Activated T-helper 1 cell treated with anti-CD3 and anti-CD28 coated beads, Interleukin-12 subunit alpha, Interleukin-12 subunit beta, Interleukin-2, Interleukin-4 antibody, amounts not matched to agents 30 ng/mL and 10 ng/mL and 1 ng/mL, durations not matched to agents 14 hours and 24 hours and 36 hours (primary cell): ENCODE measurements at regions not wholly inside any gene's neighbourhood (a gene's known extent, or its start where the extent isn't known, plus 50 kb on each side); places are given as distances from the start of the nearest gene placed in this dataset.
"Not testable (repeated sequence)": the region's sequence is repeated elsewhere in the genome, so short reads cannot be mapped to it uniquely, and the experiment has no call there.

Experiments used
- DNase-seq: peaks from one replicate; pipeline ENCODE4 v3.0.0; 2021; ENCODE audit warnings: low spot score
- H3K27ac Mint-ChIP-seq: one replicate; pipeline ENCODE4 v1.8.0; 2021; ENCODE audit warnings: mild to moderate bottlenecking, mixed read lengths
- H3K27me3 Mint-ChIP-seq: one replicate; pipeline ENCODE4 v1.8.0; 2022; ENCODE audit warnings: mild to moderate bottlenecking, moderate library complexity, mixed read lengths; ENCODE audit not compliant: insufficient read depth
- H3K36me3 Mint-ChIP-seq: one replicate; pipeline ENCODE4 v1.8.0; 2021; ENCODE audit warnings: low read depth, mixed read lengths
- H3K4me1 Mint-ChIP-seq: one replicate; pipeline ENCODE4 v1.8.0; 2021; ENCODE audit warnings: low read depth, mixed read lengths
- H3K4me3 Mint-ChIP-seq: one replicate; pipeline ENCODE4 v1.8.0; 2021; ENCODE audit warnings: mild to moderate bottlenecking, moderate library complexity, mixed read lengths
- H3K9me3 Mint-ChIP-seq: one replicate; pipeline ENCODE4 v1.8.0; 2021; ENCODE audit warnings: mixed read lengths
- intact Hi-C: fragments of 100-400 bp; cut with micrococcal nuclease; formaldehyde crosslinking; loops from one replicate; pipeline ENCODE4 v1.15.1; 2024

GRCh38 chr5:62217095-62217494, 88.9 kb upstream of the KIF2A start:
- intact Hi-C loops: loop anchor here (5.0 kb wide), 1 partner anchor 560 kb away; no protein-coding TSS in a partner anchor

GRCh38 chr5:62218860-62219259, 87.1 kb upstream of the KIF2A start:
- not testable (repeated sequence) for H3K9me3 Mint-ChIP-seq, H3K27ac Mint-ChIP-seq, DNase-seq, H3K36me3 Mint-ChIP-seq, H3K4me1 Mint-ChIP-seq, H3K4me3 Mint-ChIP-seq
- peaks cover 12% of the 10 kb centered on the region for H3K27me3 Mint-ChIP-seq
- intact Hi-C loops: loop anchor here (5.0 kb wide), 1 partner anchor 558 kb away; no protein-coding TSS in a partner anchor

More at GRCh38 chr5:62217095-62217494, 88.9 kb upstream of the KIF2A start:
- not testable (repeated sequence) for H3K27ac Mint-ChIP-seq, H3K4me1 Mint-ChIP-seq, H3K9me3 Mint-ChIP-seq, H3K4me3 Mint-ChIP-seq, H3K36me3 Mint-ChIP-seq, DNase-seq
- peaks cover 17% of the 10 kb centered on the region for H3K27me3 Mint-ChIP-seq

- H3K9me3 Mint-ChIP-seq, H3K27me3 Mint-ChIP-seq, DNase-seq, H3K36me3 Mint-ChIP-seq, H3K27ac Mint-ChIP-seq, intact Hi-C loops, H3K4me3 Mint-ChIP-seq: not testable (repeated sequence)
- peaks cover 28% of the 10 kb centered on the region for H3K4me1 Mint-ChIP-seq
Observed at GRCh38 chr5:62221881-62222280, 84.1 kb upstream of the KIF2A start.

- intact Hi-C loops, H3K4me3 Mint-ChIP-seq, H3K36me3 Mint-ChIP-seq: not testable (repeated sequence)
Observed at GRCh38 chr5:62222305-62222704, 83.7 kb upstream of the KIF2A start.

GRCh38 chr5:62223312-62223670, 82.7 kb upstream of the KIF2A start:
- H3K36me3 Mint-ChIP-seq, H3K27me3 Mint-ChIP-seq, intact Hi-C loops, H3K27ac Mint-ChIP-seq: not testable (repeated sequence)
- Mint-ChIP-seq H3K4me1 (peaks cover 35% of the 10 kb centered on the region), H3K4me3 (peak overlapping the region; percentile 70), H3K9me3 (peaks cover 13% of the 10 kb centered on the region)
- DNase-seq: peak; percentile 69

More at GRCh38 chr5:62222305-62222704, 83.7 kb upstream of the KIF2A start:
- DNase-seq, H3K27ac Mint-ChIP-seq, H3K9me3 Mint-ChIP-seq, H3K27me3 Mint-ChIP-seq: not testable (repeated sequence)
- peaks cover 31% of the 10 kb centered on the region for H3K4me1 Mint-ChIP-seq

- H3K27ac Mint-ChIP-seq, H3K27me3 Mint-ChIP-seq, DNase-seq: not testable (repeated sequence)
- H3K4me1 Mint-ChIP-seq: peaks cover 51% of the 10 kb centered on the region
- peaks cover 11% of the 10 kb centered on the region for H3K36me3 Mint-ChIP-seq
- H3K9me3 Mint-ChIP-seq: peaks cover 22% of the 10 kb centered on the region
- H3K4me3 Mint-ChIP-seq: peak overlapping the region; percentile 59
- intact Hi-C loops: loop anchor here (1.0 kb wide), 4 partner anchors 60 to 178 kb away; partner anchors contain the start of gene DIMT1
Observed at GRCh38 chr5:62224987-62225601, 80.9 kb upstream of the KIF2A start.

GRCh38 chr5:62230876-62231388, 75.1 kb upstream of the KIF2A start:
- DNase-seq, H3K27me3 Mint-ChIP-seq, H3K27ac Mint-ChIP-seq, intact Hi-C loops, H3K4me3 Mint-ChIP-seq, H3K36me3 Mint-ChIP-seq: not testable (repeated sequence)
- peaks cover 60% of the 10 kb centered on the region for H3K4me1 Mint-ChIP-seq
- peaks cover 17% of the 10 kb centered on the region for H3K9me3 Mint-ChIP-seq

- DNase-seq: no peak
- peaks cover 58% of the 10 kb centered on the region for H3K4me1 Mint-ChIP-seq
- no peak overlapping the region for H3K4me3 Mint-ChIP-seq
- H3K9me3 Mint-ChIP-seq: peaks cover 17% of the 10 kb centered on the region
- no peaks in the 10 kb centered on the region for H3K27me3 Mint-ChIP-seq
- intact Hi-C loops: no loop called here
- peaks cover 5% of the 10 kb centered on the region for H3K36me3 Mint-ChIP-seq
- H3K27ac Mint-ChIP-seq: no peak overlapping the region
Observed at GRCh38 chr5:62231576-62231975, 74.4 kb upstream of the KIF2A start.

- H3K4me3 Mint-ChIP-seq, intact Hi-C loops, H3K27me3 Mint-ChIP-seq, H3K27ac Mint-ChIP-seq, DNase-seq, H3K36me3 Mint-ChIP-seq: not testable (repeated sequence)
- H3K4me1 Mint-ChIP-seq: peaks cover 59% of the 10 kb centered on the region
- peaks cover 14% of the 10 kb centered on the region for H3K9me3 Mint-ChIP-seq
Observed at GRCh38 chr5:62232218-62232617, 73.8 kb upstream of the KIF2A start.

GRCh38 chr5:62233083-62234046, 72.6 kb upstream of the KIF2A start:
- H3K9me3 Mint-ChIP-seq, intact Hi-C loops, H3K36me3 Mint-ChIP-seq, H3K4me3 Mint-ChIP-seq, H3K27me3 Mint-ChIP-seq, DNase-seq: not testable (repeated sequence)
- peaks cover 56% of the 10 kb centered on the region for H3K4me1 Mint-ChIP-seq
- H3K27ac Mint-ChIP-seq: peak overlapping the region; percentile 20

- not testable (repeated sequence) for H3K36me3 Mint-ChIP-seq, H3K27me3 Mint-ChIP-seq, H3K9me3 Mint-ChIP-seq, DNase-seq
- H3K27ac Mint-ChIP-seq: peak overlapping the region; percentile 79
- peak overlapping the region; percentile 26 for H3K4me3 Mint-ChIP-seq
- peaks cover 46% of the 10 kb centered on the region for H3K4me1 Mint-ChIP-seq
- intact Hi-C loops: loop anchor here (1.0 kb wide), 2 partner anchors 20 to 49 kb away; no protein-coding TSS in a partner anchor
Observed at GRCh38 chr5:62236593-62236992, 69.4 kb upstream of the KIF2A start.

GRCh38 chr5:62237944-62238343, 68.1 kb upstream of the KIF2A start:
- H3K9me3 Mint-ChIP-seq, intact Hi-C loops, H3K27ac Mint-ChIP-seq, H3K27me3 Mint-ChIP-seq, H3K4me3 Mint-ChIP-seq, DNase-seq, H3K36me3 Mint-ChIP-seq: not testable (repeated sequence)
- H3K4me1 Mint-ChIP-seq: peaks cover 40% of the 10 kb centered on the region

GRCh38 chr5:62238584-62238983, 67.4 kb upstream of the KIF2A start:
- H3K27ac Mint-ChIP-seq, intact Hi-C loops, H3K4me3 Mint-ChIP-seq, H3K9me3 Mint-ChIP-seq, DNase-seq, H3K27me3 Mint-ChIP-seq, H3K36me3 Mint-ChIP-seq: not testable (repeated sequence)
- H3K4me1 Mint-ChIP-seq: peaks cover 35% of the 10 kb centered on the region
